GM21723 (cell line): ENCODE measurements at regions not wholly inside any gene's neighbourhood (a gene's known extent, or its start where the extent isn't known, plus 50 kb on each side); places are given as distances from the start of the nearest gene placed in this dataset.
"Not testable (repeated sequence)": the region's sequence is repeated elsewhere in the genome, so short reads cannot be mapped to it uniquely, and the experiment has no call there.

ENCODE experiments used
- ATAC-seq: cut with Tn5 transposase; IDR thresholded peaks from one replicate; pipeline ENCODE4 v1.9.1; 2021; ENCODE audit warnings: mild to moderate bottlenecking, moderate library complexity; ENCODE audit not compliant: unreplicated experiment

DNA sequence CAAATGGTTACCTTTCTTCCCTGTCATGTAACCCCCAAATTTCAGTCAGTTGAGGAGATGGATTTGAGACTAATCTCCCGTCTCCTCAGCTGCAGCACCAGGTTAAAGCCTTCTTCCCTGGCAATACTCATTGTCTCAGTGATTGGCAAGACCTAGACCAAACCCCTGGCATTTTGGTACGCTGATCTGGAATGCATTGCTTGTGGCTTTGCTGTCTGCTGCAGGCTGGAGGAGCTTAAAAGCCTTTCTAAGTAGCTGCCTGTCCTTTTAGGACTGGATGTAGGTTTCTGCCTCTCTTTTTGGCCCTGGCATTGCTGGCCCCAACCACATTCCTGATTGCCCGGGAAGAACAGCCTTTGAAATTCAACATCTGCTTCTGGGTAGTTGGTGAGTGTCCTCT, 729.6 kb upstream of the GJE1 start:
- no peak for ATAC-seq

DNA sequence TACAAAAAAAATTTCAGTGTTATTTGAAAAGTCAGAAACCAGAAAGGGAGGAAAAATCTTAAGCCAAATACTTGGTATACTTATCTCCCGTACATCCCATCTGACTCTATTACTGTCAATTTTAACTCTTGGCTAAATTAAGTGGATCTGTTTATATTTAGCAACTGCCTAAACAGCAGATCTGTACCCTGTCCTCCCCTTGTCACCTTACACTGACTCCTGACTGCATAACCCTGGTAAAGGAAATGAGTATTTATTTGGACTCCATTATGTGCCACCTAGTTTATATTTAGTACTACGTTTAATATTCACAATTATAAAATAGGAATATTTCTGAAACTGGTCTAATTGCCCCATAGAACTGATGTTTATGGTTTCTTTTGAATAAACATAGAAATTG, 730.2 kb upstream of the GJE1 start:
- no peak for ATAC-seq

- ATAC-seq = no peak
Observed at GRCh38 chr6:141401851-141402250, 730.9 kb upstream of the GJE1 start.

- ATAC-seq = no peak
Observed at GRCh38 chr6:141401168-141401567, 731.6 kb upstream of the GJE1 start.

DNA sequence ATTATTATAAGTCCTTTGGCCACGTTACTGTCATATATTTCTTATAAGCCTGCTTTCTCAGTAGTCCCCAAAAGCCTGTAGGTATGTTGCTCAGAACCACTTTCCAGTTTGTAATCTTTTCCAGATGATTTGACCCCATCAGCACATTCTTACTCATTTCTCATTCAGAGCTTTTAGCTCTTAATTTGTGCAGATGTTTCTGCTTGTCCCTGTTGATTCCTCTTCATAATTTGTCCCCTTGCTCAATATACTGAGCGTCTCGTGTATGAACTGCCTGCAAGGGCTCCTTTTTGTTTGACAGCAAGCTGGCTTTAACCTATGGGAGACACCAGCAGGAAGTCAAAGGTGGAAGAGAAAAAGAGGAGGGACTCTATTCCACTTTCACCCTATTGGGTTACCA, 733.8 kb upstream of the GJE1 start:
- no peak for ATAC-seq

DNA sequence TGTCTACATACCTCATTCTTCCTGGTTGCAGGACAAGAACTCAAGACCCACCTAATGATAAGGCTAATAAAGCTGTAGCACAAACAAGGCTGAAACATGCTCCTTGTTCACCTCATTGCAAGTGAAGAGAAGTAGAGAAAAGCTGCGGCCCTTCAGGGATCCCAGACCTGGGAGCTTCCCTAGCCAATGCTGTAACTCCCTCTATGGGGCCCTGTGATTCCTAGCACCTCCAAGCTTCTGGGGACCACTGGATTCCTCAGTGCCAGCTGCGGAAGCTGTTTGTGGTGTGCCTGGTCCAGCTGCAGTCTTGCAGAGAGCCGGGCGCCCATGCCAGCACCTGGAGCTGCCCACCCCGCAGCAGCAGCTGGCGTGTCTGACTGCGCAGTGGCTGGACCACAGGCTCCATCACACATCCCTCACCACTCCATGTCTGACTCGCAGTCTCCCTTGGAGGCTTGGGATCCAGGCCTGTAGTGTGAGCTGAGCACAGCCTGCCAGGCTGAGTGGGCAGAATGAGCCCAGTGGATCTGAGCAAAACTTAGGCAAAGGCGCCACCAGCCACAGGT, 737.2 kb upstream of the GJE1 start:
- no peak for ATAC-seq

DNA sequence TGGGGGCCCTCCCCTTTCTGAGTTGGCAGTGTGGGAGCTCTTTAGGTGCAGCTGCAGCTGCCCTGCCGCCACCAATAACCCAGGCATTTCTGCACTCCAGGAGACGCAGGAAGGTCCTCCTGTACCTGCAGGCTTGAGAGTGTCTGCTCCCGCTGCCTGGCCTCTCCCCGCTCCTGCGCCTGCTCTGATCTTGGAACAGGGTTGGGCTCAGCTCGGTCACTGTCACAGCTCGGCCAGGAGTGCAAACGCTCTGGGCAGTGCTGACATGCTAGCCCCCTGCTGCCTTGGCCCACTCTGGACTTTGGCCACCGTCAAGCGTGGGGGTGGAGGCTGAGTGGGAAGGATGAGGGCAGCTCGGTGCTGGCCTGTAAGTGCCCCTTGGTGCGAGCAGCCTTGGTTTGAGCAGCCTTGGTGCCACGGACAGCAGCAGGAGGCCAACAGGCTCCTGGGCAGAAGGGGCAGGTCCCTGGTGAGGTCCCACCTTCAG, 738.1 kb upstream of the GJE1 start:
- ATAC-seq = no peak

DNA sequence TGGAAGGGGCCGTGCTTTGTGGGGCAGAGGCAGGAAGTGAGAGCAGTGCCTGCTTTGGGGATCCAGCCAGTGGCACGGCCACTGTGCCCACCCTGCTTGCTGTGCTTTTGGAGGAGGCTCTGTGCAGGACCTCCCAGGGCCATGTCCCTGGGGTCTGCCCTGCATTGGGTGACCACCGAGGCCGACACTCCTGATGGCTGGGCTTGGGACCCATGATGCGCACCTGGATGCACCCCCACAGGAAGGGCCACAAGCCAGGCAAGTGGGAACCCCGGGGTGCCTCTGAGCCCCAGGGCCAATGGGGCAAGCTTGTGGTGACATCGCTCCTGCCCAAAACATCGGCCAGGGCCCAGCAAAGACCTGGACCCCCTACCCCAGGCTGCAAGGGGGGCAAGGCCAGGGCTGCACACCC, 738.6 kb upstream of the GJE1 start:
- no peak for ATAC-seq

DNA sequence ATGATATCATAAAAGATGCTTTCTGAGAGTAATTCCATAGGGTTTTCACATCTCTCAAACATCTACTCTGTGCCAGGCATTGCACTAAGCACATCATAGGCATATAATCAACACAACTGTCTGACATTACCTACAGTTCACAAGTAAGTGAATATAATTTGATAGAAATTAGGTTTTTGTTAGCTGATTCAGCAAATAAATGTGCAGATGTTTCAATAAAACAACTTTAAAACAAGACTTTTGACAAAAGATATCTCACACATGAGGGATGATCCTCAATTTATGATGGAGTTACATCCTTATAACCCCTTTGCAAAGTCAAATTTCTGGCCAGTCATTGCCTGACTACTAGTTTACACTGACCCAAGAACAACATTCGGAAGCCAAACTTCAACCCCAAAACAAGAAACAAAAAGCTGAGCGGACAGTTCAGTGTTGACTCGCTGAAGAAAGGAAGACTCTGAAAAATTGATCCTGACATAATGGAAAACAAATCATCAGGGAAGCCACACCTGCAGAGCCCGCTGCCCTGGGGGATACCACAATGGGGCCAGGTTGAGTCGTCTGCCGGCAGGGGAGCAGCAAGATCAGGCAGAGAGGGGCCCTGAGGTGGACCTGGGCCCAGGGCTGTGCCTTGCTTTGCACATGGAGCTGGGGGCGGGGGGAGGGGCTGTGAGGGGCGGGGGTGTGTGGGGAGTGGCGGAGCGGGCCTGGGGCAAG, 739.2 kb upstream of the GJE1 start:
- no peak for ATAC-seq

GRCh38 chr6:141391135-141391534, 741.6 kb upstream of the GJE1 start:
- not testable (repeated sequence) for ATAC-seq

DNA sequence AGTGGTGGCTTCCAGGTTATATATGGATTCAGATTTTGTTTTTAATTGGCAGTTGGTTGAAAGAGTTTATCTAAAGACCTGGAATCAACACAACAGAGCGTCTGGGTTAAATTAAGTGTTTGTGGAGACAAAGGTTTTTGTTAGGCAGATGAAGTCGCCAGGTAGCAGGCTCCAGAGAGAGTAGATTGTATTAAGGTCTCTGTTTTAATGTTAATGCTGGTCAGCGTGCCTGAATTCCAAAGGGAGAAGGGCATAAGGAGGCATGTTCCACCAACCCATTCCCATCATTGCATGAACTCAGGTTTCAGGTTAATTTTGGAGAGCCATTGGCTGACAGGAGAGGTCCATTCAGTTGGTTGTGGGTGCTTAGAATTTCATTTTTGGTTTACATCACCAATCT, 744.1 kb upstream of the GJE1 start:
- ATAC-seq = no peak

- ATAC-seq = no peak
Observed at GRCh38 chr6:141370438-141370837, 762.3 kb upstream of the GJE1 start.

- not testable (repeated sequence) for ATAC-seq
Observed at GRCh38 chr6:141366796-141367195, 765.9 kb upstream of the GJE1 start.

DNA sequence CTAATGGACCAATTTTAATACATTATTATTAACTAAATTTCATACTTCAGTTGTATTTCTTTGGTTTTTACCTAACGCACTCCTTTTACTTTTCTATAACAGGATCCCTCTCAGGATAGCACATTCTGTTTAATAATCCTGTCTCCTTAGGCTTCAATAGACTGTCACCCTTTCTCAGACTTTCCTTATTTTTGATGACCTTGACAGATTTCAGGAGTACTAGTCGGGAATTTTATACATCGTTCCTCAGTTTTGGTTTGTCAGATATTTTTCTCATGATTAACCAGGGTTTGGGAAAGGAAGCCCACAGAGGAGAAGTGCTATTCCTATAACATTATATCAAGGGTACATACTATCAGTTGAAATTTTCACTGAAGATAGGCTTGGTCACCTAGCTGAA, 768.0 kb upstream of the GJE1 start:
- no peak for ATAC-seq

DNA sequence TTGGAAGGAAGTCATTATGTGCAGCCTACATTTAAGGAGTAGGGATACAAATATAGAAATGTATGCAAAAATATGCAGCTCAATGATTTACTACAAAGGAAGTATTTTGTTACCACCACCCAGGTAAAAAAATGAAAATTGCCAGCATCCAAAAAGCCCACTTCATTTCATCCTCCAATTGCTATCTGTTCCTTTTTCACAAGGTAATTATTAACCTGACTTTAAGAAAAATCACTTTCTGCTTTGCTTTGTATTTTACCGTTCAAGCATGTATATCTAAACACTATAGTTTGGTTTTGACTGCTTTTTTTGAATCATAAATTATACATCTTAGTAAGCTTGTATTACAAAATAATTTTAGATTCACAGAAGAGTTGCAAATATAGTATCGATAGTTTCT, 768.5 kb upstream of the GJE1 start:
- ATAC-seq = no peak

DNA sequence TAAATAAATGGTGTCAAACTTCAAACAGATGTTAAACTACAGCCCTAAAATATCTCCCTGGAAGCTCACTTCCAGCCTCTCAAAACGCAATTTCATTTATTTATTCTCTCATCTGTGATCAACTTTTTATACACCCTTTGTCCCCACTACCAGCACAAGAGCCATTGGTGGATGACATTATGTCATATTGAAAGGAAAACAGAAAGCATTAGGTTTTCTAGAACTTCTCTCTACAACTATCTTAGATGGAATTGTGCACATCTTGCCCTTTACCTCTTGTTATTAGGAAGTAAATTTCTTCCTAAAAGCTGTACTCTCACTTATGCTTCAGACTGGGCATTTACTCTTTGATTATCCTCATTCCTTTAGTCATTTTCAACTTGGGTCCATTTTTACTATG, 771.2 kb upstream of the GJE1 start:
- no peak for ATAC-seq

- no peak for ATAC-seq
Observed at GRCh38 chr6:141359953-141360352, 772.8 kb upstream of the GJE1 start.

- no peak for ATAC-seq
Observed at GRCh38 chr6:141354191-141354955, 778.4 kb upstream of the GJE1 start.

DNA sequence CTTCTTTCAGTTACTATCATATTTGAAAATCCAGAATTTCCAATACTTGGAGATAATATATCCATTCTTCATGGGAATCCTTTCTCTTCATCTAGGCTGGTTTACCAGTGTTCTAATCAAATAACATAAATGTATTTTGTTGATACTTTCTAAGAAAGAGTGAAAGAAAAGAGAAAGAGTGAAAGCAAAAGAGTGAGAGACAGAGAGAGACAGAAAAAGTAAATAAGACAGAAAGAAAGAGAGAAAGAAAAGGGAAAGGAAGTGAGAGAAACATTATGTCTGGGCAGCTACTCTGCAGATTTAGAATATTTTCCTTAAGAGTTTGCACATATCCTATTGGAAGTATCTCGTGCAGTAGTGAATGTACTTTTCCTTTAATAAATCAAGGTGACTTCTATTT, 781.0 kb upstream of the GJE1 start:
- no peak for ATAC-seq

DNA sequence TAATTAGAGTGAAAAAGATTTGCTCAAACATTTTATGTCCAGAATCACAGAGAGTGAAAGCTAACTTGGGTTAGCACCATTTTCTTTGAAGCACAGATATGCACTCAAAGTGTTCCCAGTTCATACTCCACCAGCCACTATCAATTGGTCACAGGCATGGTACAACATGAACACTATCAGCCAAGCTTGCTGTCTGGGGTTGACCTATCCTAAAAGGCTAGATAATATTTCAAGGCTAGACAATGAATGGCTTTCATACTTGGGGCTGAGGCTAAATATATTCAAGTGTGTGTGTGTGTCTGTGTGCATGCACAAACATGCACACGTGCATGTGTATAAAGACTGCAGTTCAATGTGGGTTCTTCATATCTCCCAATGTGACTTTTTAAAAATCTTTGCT, 783.0 kb upstream of the GJE1 start:
- no peak for ATAC-seq

DNA sequence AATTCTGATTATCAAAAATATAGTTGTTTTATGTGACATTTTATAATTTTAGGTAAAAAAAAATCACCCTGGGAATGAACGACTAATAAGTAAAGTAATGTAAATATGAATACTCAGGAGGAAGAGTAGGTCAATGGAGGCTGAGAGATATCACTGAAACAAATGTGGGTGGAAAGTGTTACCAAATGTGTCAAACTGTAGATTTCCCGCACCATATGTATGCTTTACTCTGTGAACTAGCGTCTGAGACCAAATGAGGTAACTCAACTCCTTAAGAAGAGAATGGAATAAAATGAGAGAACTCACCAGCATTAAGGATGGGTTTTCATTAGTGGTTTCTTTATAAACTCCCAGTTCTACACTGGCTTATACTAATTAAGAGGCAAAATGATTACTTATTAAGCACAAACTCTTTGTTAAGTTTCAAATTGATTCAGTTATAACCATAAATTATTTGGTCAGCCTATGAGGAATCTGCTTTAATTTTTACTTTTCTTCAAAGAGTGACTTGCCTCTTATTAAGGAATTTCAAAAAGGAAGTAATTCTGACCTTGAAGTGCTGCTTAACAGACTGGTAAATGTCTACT, 784.7 kb upstream of the GJE1 start:
- no peak for ATAC-seq

DNA sequence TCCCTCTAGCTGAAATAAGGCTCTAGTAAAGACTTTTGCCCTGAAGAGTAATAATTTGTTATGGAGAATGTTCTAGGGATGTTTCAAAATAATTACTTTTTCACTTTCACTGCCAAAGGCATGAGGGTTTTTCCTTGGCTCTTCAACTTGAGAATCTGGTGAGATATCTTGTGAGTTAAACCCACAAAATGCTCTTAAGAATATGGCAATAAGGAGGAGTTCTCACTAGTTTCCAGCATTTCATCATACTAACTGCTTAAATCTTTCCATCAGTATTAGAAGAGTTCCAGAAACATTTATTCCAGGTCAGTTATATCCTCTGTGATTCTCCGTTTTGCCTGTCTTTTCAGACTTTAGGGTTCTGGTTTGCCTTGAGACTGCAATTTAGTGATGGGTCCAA, 785.6 kb upstream of the GJE1 start:
- no peak for ATAC-seq
